NT2/D1 (cell line): ENCODE measurements at regions not wholly inside any gene's neighbourhood (a gene's known extent, or its start where the extent isn't known, plus 50 kb on each side); places are given as distances from the start of the nearest gene placed in this dataset.

ENCODE experiments used
- YY1 ChIP-seq: IDR thresholded peaks from 2 replicates; pipeline ENCODE4 v1.6.1; 2011; ENCODE audit not compliant: insufficient read length, insufficient read depth
- ZNF274 ChIP-seq: IDR thresholded peaks from 2 replicates; pipeline ENCODE4 v1.6.1; 2011; ENCODE audit warnings: mild to moderate bottlenecking, low read depth, low read length

GRCh38 chr1:218611916-218612585, 266.9 kb downstream of the TGFB2 start:
- no peak for TF ChIP-seq YY1
- TF ChIP-seq ZNF274: no peak
